Epithelial cell of proximal tubule (primary cell): ENCODE measurements at regions not wholly inside any gene's neighbourhood (a gene's known extent, or its start where the extent isn't known, plus 50 kb on each side); places are given as distances from the start of the nearest gene placed in this dataset.

Source experiments
- DNase-seq: peaks from one replicate; pipeline ENCODE4 v3.0.0-alpha.2; 2011; ENCODE audit warnings: low read depth
- H3K4me3 ChIP-seq: 2 replicates; pipeline ENCODE4 v1.5.1; 2011; ENCODE audit warnings: low read depth, mild to moderate bottlenecking, low read length
- TF ChIP-seq, protein P1 (sequence below): conservative IDR thresholded peaks from 2 replicates; pipeline ENCODE4 v1.5.1; 2012; ENCODE audit warnings: low read depth, mild to moderate bottlenecking, low read length

DNA sequence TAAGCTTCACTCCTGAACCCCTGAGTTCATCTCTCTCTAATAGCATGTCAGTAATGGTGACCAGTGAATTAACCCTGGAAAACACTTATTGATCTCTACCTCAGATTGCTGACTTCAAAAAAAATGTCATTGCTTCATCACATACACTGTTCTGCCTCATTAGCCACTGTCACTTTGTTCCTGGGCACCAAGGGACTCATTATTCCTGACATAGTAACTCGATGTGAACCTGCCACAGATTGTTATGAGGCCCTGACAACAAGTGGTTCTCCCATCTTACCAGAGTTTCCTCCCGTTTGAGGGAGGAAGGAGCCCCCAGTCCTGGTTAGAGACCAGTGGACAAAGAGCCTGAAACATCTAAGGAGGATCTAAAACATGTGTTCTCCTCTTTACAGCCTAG lies 403.3 kb upstream of the SMIM21 start:
- TF ChIP-seq, protein P1, sequence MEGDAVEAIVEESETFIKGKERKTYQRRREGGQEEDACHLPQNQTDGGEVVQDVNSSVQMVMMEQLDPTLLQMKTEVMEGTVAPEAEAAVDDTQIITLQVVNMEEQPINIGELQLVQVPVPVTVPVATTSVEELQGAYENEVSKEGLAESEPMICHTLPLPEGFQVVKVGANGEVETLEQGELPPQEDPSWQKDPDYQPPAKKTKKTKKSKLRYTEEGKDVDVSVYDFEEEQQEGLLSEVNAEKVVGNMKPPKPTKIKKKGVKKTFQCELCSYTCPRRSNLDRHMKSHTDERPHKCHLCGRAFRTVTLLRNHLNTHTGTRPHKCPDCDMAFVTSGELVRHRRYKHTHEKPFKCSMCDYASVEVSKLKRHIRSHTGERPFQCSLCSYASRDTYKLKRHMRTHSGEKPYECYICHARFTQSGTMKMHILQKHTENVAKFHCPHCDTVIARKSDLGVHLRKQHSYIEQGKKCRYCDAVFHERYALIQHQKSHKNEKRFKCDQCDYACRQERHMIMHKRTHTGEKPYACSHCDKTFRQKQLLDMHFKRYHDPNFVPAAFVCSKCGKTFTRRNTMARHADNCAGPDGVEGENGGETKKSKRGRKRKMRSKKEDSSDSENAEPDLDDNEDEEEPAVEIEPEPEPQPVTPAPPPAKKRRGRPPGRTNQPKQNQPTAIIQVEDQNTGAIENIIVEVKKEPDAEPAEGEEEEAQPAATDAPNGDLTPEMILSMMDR: no peak
- no peak for DNase-seq
- no peak overlapping the region for H3K4me3 ChIP-seq

DNA sequence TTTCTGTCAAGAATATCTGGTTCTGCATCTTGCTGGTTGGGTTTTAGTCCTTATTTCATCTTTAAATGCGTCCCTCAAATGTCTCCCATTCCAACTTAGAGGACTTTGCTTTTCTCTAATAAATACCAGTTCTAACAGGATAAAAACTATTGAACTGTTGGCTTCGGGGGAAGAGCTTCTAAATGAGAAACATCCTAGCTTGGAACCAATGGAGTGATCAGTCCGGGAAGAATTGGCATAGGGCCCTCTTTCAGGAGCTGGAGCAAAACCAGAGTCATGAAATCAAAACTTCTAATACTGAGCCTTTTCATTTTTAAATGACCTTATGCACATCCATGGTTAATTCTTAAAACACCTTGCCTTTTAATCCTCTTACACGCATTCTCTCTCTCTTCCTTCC lies 401.6 kb upstream of the SMIM21 start:
- H3K4me3 ChIP-seq: no peak overlapping the region
- DNase-seq: no peak
- TF ChIP-seq, protein P1: no peak

DNA sequence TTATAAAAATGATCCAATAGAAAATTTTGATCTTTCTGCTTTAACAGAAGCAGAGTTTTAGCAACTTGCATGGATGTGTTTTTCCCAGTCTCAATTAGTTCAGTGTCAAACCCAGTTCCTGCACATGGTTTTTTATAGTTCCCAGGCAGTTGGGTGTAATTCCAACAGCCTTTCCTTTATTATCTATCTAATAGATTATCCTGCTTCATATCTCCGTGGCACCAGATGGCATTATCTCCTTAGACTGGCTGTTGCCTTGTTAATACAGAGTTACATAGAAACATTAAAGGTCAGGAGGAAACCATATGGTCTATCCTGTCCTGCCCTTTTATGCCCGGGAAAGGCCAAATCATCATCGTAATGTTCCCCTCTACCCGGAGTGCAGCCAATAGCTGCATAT lies 400.9 kb upstream of the SMIM21 start:
- no peak overlapping the region for H3K4me3 ChIP-seq
- no peak for DNase-seq
- TF ChIP-seq, protein P1: no peak

DNA sequence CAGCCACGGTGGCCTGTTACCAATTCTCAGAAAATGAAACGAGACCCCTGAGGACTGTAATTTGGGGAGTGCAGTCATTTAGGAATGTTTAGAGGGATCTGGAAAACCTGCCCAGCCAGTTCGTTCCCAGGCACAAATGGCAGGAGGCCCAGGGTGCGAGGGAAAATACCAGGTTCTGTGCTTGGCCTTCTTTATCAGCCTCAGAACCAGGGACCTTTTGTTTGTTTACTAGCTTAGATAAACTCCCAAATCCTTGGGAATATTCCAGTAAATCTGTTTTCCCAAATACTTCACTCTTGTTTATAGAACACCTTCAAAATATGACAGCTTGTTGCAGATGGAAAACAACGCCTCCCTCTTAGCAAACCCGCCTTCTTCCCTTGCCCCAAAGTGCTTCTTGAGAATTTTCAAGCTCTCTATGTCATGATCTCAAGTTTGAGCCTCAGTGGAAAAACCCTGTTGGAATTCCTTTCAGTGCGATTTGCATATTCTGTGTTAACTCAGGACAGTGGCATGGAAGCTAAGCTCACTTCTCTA lies 400.3 kb upstream of the SMIM21 start:
- H3K4me3 ChIP-seq: no peak overlapping the region
- DNase-seq: no peak
- TF ChIP-seq, protein P1: no peak

DNA sequence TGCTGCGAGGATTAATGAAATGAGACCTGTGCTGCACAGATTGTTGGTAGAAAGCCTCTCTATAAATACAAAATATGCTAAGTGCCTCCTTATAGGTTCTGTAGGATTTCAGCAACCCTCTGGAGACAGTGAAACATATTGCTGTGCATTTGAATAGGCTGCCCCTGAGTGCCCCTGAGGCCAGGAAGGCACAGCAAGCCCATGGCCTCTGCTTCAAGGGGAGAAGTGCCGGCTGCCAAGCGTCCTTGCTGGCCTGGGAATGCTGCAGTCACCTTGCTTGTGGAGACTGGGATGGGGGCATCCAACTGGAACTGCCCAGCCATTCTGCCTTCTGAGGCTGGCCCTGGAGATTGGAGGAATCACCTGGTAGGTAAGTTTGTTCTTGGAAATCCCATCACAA lies 397.2 kb upstream of the SMIM21 start:
- no peak for DNase-seq
- no peak overlapping the region for H3K4me3 ChIP-seq
- TF ChIP-seq, protein P1: no peak

DNA sequence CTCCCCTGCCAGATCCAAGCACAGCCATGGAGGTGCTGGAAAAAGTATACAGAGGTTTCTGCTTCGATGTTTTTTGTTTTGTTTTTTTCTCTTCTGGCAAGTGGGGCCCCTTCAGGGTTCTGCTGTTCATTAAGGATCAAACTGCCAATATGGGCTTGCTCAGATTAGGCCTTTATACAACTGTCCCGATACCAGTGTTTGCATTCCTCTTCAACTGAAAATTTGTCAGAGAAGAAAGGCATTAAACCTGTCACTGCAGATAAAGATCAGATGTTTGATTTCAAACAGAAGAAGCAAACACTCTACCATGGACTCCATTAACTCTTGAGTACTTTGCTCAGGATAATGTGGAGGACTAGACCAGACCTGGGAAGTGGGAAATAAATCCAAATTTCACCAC lies 396.0 kb upstream of the SMIM21 start:
- TF ChIP-seq, protein P1: no peak
- DNase-seq: no peak
- H3K4me3 ChIP-seq: no peak overlapping the region

DNA sequence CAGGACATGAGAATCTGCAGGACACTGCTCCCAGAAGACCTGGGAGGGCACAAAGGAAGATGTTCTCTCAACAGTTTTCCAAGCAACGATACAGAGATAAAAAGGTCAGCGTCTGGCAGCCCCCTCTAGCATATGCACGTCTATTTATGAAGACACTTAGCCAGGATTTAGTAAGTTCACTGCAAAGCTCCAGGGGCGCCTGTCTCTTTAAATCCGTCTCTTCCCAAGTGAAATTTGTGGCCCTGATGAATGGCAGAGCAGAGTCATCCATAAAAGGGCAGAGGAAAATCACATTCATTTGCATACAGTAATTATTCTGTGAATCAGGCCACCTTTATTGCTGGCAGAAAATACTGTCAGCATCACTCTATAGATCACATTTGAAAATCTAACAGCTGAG lies 390.9 kb upstream of the SMIM21 start:
- H3K4me3 ChIP-seq: no peak overlapping the region
- no peak for DNase-seq
- TF ChIP-seq, protein P1: no peak
